Muscle layer of colon (tissue), 2 donors: ENCODE measurements at regions not wholly inside any gene's neighbourhood (a gene's known extent, or its start where the extent isn't known, plus 50 kb on each side); places are given as distances from the start of the nearest gene placed in this dataset.

ENCODE experiments used
- H3K27ac ChIP-seq: one replicate; pipeline ENCODE4 v1.7.0; 2013; ENCODE audit warnings: low read depth, mild to moderate bottlenecking, low read length, moderate library complexity
- H3K27me3 ChIP-seq, 2 donors: one replicate each; pipeline ENCODE4 v1.7.0; 2013; ENCODE audit warnings: low read length in 2 of 2, mild to moderate bottlenecking in 2 of 2; ENCODE audit not compliant: insufficient read depth in 2 of 2, control insufficient read depth in 1 of 2
- H3K36me3 ChIP-seq: one replicate; pipeline ENCODE4 v1.7.0; 2013; ENCODE audit warnings: mild to moderate bottlenecking, low read length; ENCODE audit not compliant: insufficient read depth
- H3K4me1 ChIP-seq: one replicate; pipeline ENCODE4 v1.7.0; 2013; ENCODE audit warnings: mild to moderate bottlenecking, low read length; ENCODE audit not compliant: insufficient read depth
- H3K4me3 ChIP-seq, 2 donors: one replicate each; pipeline ENCODE4 v1.7.0; 2013; ENCODE audit warnings: low read length in 2 of 2, low read depth in 1 of 2, mild to moderate bottlenecking in 1 of 2, moderate library complexity in 1 of 2
- H3K9ac ChIP-seq: one replicate; pipeline ENCODE4 v1.7.0; 2013; ENCODE audit warnings: low read length
- H3K9me3 ChIP-seq: one replicate; pipeline ENCODE4 v1.7.0; 2013; ENCODE audit warnings: mild to moderate bottlenecking, low read length
- donor health status: abdominal sarcoma.
- donor health status: Adenocarcinoma of cecum.

GRCh38 chr9:105065098-105066088, 137.4 kb upstream of the ABCA1 start:
- peaks cover 25% of the 10 kb centered on the region for H3K4me1 ChIP-seq
- no peak overlapping the region for H3K9ac ChIP-seq
- no peaks in the 10 kb centered on the region for H3K9me3 ChIP-seq
- H3K27me3 ChIP-seq: no peaks in the 10 kb centered on the region
- no peaks in the 10 kb centered on the region for H3K36me3 ChIP-seq
- H3K4me3 ChIP-seq: peak overlapping the region in 1 of 2 donors; percentile 43
- peak overlapping the region; percentile 48 for H3K27ac ChIP-seq

GRCh38 chr9:105066275-105066865, 138.4 kb upstream of the ABCA1 start:
- Histone ChIP-seq H3K4me3 (no peak overlapping the region), H3K36me3 (no peaks in the 10 kb centered on the region), H3K9ac (no peak overlapping the region), H3K27me3 (no peaks in the 10 kb centered on the region), H3K4me1 (peaks cover 25% of the 10 kb centered on the region), H3K27ac (no peak overlapping the region), H3K9me3 (no peaks in the 10 kb centered on the region)

- Histone ChIP-seq H3K27ac (no peak overlapping the region), H3K9me3 (no peaks in the 10 kb centered on the region), H3K36me3 (no peaks in the 10 kb centered on the region), H3K4me3 (no peak overlapping the region), H3K9ac (no peak overlapping the region), H3K4me1 (peaks cover 25% of the 10 kb centered on the region), H3K27me3 (no peaks in the 10 kb centered on the region)
Observed at GRCh38 chr9:105067895-105068580, 140.1 kb upstream of the ABCA1 start.

- Histone ChIP-seq H3K27me3 (no peaks in the 10 kb centered on the region), H3K36me3 (no peaks in the 10 kb centered on the region), H3K9ac (no peak overlapping the region), H3K9me3 (no peaks in the 10 kb centered on the region), H3K4me1 (peaks cover 15% of the 10 kb centered on the region), H3K4me3 (no peak overlapping the region), H3K27ac (no peak overlapping the region)
Observed at GRCh38 chr9:105069285-105069684, 141.3 kb upstream of the ABCA1 start.

GRCh38 chr9:105069696-105070095, 141.7 kb upstream of the ABCA1 start:
- no peak overlapping the region for H3K4me3 ChIP-seq
- H3K36me3 ChIP-seq: no peaks in the 10 kb centered on the region
- peaks cover 11% of the 10 kb centered on the region for H3K4me1 ChIP-seq
- H3K27me3 ChIP-seq: no peaks in the 10 kb centered on the region
- H3K9me3 ChIP-seq: no peaks in the 10 kb centered on the region
- H3K27ac ChIP-seq: no peak overlapping the region
- H3K9ac ChIP-seq: no peak overlapping the region

GRCh38 chr9:105070176-105070575, 142.2 kb upstream of the ABCA1 start:
- Histone ChIP-seq H3K9me3 (no peaks in the 10 kb centered on the region), H3K4me1 (peaks cover 6% of the 10 kb centered on the region), H3K9ac (no peak overlapping the region), H3K27me3 (no peaks in the 10 kb centered on the region), H3K27ac (no peak overlapping the region), H3K36me3 (no peaks in the 10 kb centered on the region), H3K4me3 (no peak overlapping the region)

GRCh38 chr9:105072476-105072875, 144.5 kb upstream of the ABCA1 start:
- H3K9ac ChIP-seq: no peak overlapping the region
- H3K9me3 ChIP-seq: no peaks in the 10 kb centered on the region
- H3K27me3 ChIP-seq: no peaks in the 10 kb centered on the region
- no peaks in the 10 kb centered on the region for H3K36me3 ChIP-seq
- no peak overlapping the region for H3K4me3 ChIP-seq
- H3K27ac ChIP-seq: no peak overlapping the region
- no peaks in the 10 kb centered on the region for H3K4me1 ChIP-seq

GRCh38 chr9:105073147-105073546, 145.2 kb upstream of the ABCA1 start:
- Histone ChIP-seq H3K4me1 (no peaks in the 10 kb centered on the region), H3K27ac (no peak overlapping the region), H3K4me3 (no peak overlapping the region), H3K9me3 (no peaks in the 10 kb centered on the region), H3K36me3 (no peaks in the 10 kb centered on the region), H3K27me3 (no peaks in the 10 kb centered on the region), H3K9ac (no peak overlapping the region)

- Histone ChIP-seq H3K4me1 (no peaks in the 10 kb centered on the region), H3K9me3 (no peaks in the 10 kb centered on the region), H3K9ac (no peak overlapping the region), H3K36me3 (no peaks in the 10 kb centered on the region), H3K4me3 (no peak overlapping the region), H3K27ac (no peak overlapping the region), H3K27me3 (no peaks in the 10 kb centered on the region)
Observed at GRCh38 chr9:105074491-105074890, 146.5 kb upstream of the ABCA1 start.

- H3K27me3 ChIP-seq: no peaks in the 10 kb centered on the region
- H3K9ac ChIP-seq: no peak overlapping the region
- no peaks in the 10 kb centered on the region for H3K9me3 ChIP-seq
- H3K4me3 ChIP-seq: no peak overlapping the region
- H3K36me3 ChIP-seq: no peaks in the 10 kb centered on the region
- no peaks in the 10 kb centered on the region for H3K4me1 ChIP-seq
- no peak overlapping the region for H3K27ac ChIP-seq
Observed at GRCh38 chr9:105076729-105077128, 148.8 kb upstream of the ABCA1 start.

- H3K9ac ChIP-seq: no peak overlapping the region
Observed at GRCh38 chr9:105079457-105079856, 151.5 kb upstream of the ABCA1 start.

More at GRCh38 chr9:105079457-105079856, 151.5 kb upstream of the ABCA1 start:
- Histone ChIP-seq H3K36me3 (no peaks in the 10 kb centered on the region), H3K4me3 (no peak overlapping the region), H3K27ac (no peak overlapping the region), H3K4me1 (no peaks in the 10 kb centered on the region), H3K27me3 (no peaks in the 10 kb centered on the region), H3K9me3 (no peaks in the 10 kb centered on the region)
